ENCODE measurements at regions not wholly inside any gene's neighbourhood (a gene's known extent, or its start where the extent isn't known, plus 50 kb on each side); places are given as distances from the start of the nearest gene placed in this dataset.

GRCh38 chr1:234541286-234541975 is 62.5 kb upstream of the TARBP1 start:
- Histone ChIP-seq H3K36me3 (ENCODE audit: insufficient read depth) (no peaks in the 10 kb centered on the region), H3K4me3 (ENCODE audit: low read depth, low read length) (no peak overlapping the region), H3K4me1 (ENCODE audit: insufficient read depth) (peaks cover 1% of the 10 kb centered on the region), H3K27ac (ENCODE audit: low read depth) (no peak overlapping the region)
- DNase-seq (ENCODE audit: extremely low spot score), result no peak
- 71% methylated on average over 5 of the region's 5 CpGs for WGBS

GRCh38 chr1:234540404-234540762 is 61.4 kb upstream of the TARBP1 start:
- Histone ChIP-seq H3K4me1 (ENCODE audit: insufficient read depth) (peaks cover 1% of the 10 kb centered on the region), H3K4me3 (ENCODE audit: low read depth, low read length) (no peak overlapping the region), H3K36me3 (ENCODE audit: insufficient read depth) (no peaks in the 10 kb centered on the region), H3K27ac (ENCODE audit: low read depth) (no peak overlapping the region)
- whole genome bisulfite sequencing, result 93% methylated on average over 5 of the region's 5 CpGs
- no peak for DNase-seq (ENCODE audit: extremely low spot score)

- Histone ChIP-seq H3K4me1 (ENCODE audit: insufficient read depth) (peaks cover 1% of the 10 kb centered on the region), H3K36me3 (ENCODE audit: insufficient read depth) (no peaks in the 10 kb centered on the region), H3K4me3 (ENCODE audit: low read depth, low read length) (no peak overlapping the region), H3K27ac (ENCODE audit: low read depth) (no peak overlapping the region)
- DNase-seq (ENCODE audit: extremely low spot score), result no peak
- 79% methylated on average over 9 of the region's 9 CpGs for WGBS
These were observed 60.9 kb upstream of the TARBP1 start for GRCh38 chr1:234539666-234540403.

GRCh38 chr1:234538930-234539649 is 60.1 kb upstream of the TARBP1 start:
- WGBS, result 41% methylated on average over 14 of the region's 14 CpGs
- Histone ChIP-seq H3K27ac (ENCODE audit: low read depth) (no peak overlapping the region), H3K4me3 (ENCODE audit: low read depth, low read length) (no peak overlapping the region), H3K36me3 (ENCODE audit: insufficient read depth) (no peaks in the 10 kb centered on the region), H3K4me1 (ENCODE audit: insufficient read depth) (no peaks in the 10 kb centered on the region)
- no peak for DNase-seq (ENCODE audit: extremely low spot score)

- no peaks in the 10 kb centered on the region for H3K36me3 ChIP-seq (ENCODE audit: insufficient read depth)
- WGBS, result 62% methylated on average over 19 of the region's 19 CpGs
- DNase-seq (ENCODE audit: extremely low spot score), result no peak
- no peaks in the 10 kb centered on the region for H3K4me1 ChIP-seq (ENCODE audit: insufficient read depth)
- H3K4me3 ChIP-seq (ENCODE audit: low read depth, low read length), result no peak overlapping the region
- H3K27ac ChIP-seq (ENCODE audit: low read depth), result peak overlapping the region; percentile 38
These were observed 59.2 kb upstream of the TARBP1 start for GRCh38 chr1:234538062-234538731.

- no peak for DNase-seq (ENCODE audit: extremely low spot score)
- Histone ChIP-seq H3K36me3 (ENCODE audit: insufficient read depth) (no peaks in the 10 kb centered on the region), H3K27ac (ENCODE audit: low read depth) (peak overlapping the region; percentile 61), H3K4me3 (ENCODE audit: low read depth, low read length) (no peak overlapping the region), H3K4me1 (ENCODE audit: insufficient read depth) (no peaks in the 10 kb centered on the region)
- WGBS, result 75% methylated on average over 5 of the region's 5 CpGs
These were observed 58.3 kb upstream of the TARBP1 start for GRCh38 chr1:234537236-234537635.

- no peaks in the 10 kb centered on the region for H3K4me1 ChIP-seq (ENCODE audit: insufficient read depth)
- peak overlapping the region; percentile 61 for H3K27ac ChIP-seq (ENCODE audit: low read depth)
- no peak overlapping the region for H3K4me3 ChIP-seq (ENCODE audit: low read depth, low read length)
- 47% methylated on average over 12 of the region's 12 CpGs for WGBS
- H3K36me3 ChIP-seq (ENCODE audit: insufficient read depth), result no peaks in the 10 kb centered on the region
- DNase-seq (ENCODE audit: extremely low spot score), result no peak
These were observed 57.8 kb upstream of the TARBP1 start for GRCh38 chr1:234536741-234537140.

- Histone ChIP-seq H3K27ac (ENCODE audit: low read depth) (peak overlapping the region; percentile 84), H3K36me3 (ENCODE audit: insufficient read depth) (no peaks in the 10 kb centered on the region), H3K4me3 (ENCODE audit: low read depth, low read length) (no peak overlapping the region), H3K4me1 (ENCODE audit: insufficient read depth) (no peaks in the 10 kb centered on the region)
- no peak for DNase-seq (ENCODE audit: extremely low spot score)
- WGBS, result 29% methylated on average over 14 of the region's 14 CpGs
These were observed 57.0 kb upstream of the TARBP1 start for GRCh38 chr1:234535763-234536515.

- Histone ChIP-seq H3K4me3 (ENCODE audit: low read depth, low read length) (no peak overlapping the region), H3K27ac (ENCODE audit: low read depth) (peak overlapping the region; percentile 84), H3K36me3 (ENCODE audit: insufficient read depth) (no peaks in the 10 kb centered on the region), H3K4me1 (ENCODE audit: insufficient read depth) (no peaks in the 10 kb centered on the region)
- 35% methylated on average over 7 of the region's 7 CpGs for WGBS
- DNase-seq (ENCODE audit: extremely low spot score), result no peak
These were observed 56.2 kb upstream of the TARBP1 start for GRCh38 chr1:234535218-234535617.

- 16% methylated on average over 14 of the region's 14 CpGs for WGBS
- H3K27ac ChIP-seq (ENCODE audit: low read depth), result peak overlapping the region; percentile 84
- H3K4me1 ChIP-seq (ENCODE audit: insufficient read depth), result no peaks in the 10 kb centered on the region
- H3K36me3 ChIP-seq (ENCODE audit: insufficient read depth), result no peaks in the 10 kb centered on the region
- DNase-seq (ENCODE audit: extremely low spot score), result peak; percentile 95
- no peak overlapping the region for H3K4me3 ChIP-seq (ENCODE audit: low read depth, low read length)
These were observed 55.2 kb upstream of the TARBP1 start for GRCh38 chr1:234533975-234534876.

GRCh38 chr1:234533034-234533891 is 54.3 kb upstream of the TARBP1 start:
- 40% methylated on average over 12 of the region's 12 CpGs for WGBS
- H3K4me3 ChIP-seq (ENCODE audit: low read depth, low read length), result no peak overlapping the region
- no peaks in the 10 kb centered on the region for H3K4me1 ChIP-seq (ENCODE audit: insufficient read depth)
- peak overlapping the region; percentile 57 for H3K27ac ChIP-seq (ENCODE audit: low read depth)
- peak; percentile 77 for DNase-seq (ENCODE audit: extremely low spot score)
- no peaks in the 10 kb centered on the region for H3K36me3 ChIP-seq (ENCODE audit: insufficient read depth)
